ENCODE measurements at regions not wholly inside any gene's neighbourhood (a gene's known extent, or its start where the extent isn't known, plus 50 kb on each side); places are given as distances from the start of the nearest gene placed in this dataset. TPM values are rescaled to one million over a fixed set of nuclear protein-coding genes. Genes with fewer than 3 reads are reported as not detected.

DNA sequence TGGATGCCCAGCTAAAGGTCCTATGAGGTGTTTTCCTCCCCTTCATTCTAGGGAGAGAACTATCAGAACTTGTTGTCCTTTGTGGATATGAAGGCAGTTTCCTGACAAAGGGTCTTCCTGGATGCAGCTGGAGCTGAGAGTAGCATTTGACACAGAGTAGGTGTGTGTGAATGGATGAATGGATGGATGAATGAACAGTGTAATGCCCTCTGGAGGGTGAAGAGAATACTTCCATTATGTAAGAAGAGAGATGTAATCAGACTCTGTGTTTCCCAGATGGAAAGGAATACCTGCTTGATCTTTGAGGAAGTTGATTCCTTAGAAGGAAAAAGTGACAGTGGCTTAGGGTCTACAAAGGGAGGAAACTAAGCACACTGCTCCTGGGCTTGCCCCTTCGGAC, 55.4 kb upstream of the AADAT start:
- Mint-ChIP-seq H3K4me1 (no peaks in the 10 kb centered on the region), H3K27me3 (no peaks in the 10 kb centered on the region), H3K36me3 (no peaks in the 10 kb centered on the region), H3K27ac (peak overlapping the region in 2 of 9 donors; percentile 3 to 62), H3K4me3 (no peak overlapping the region), H3K9me3 (peaks cover 0 to 4% (median 0%) of the 10 kb centered on the region in 11 donors)
- Histone ChIP-seq H3K9me3 (ENCODE audit: control insufficient read depth in 2 of 3, low read length in 3 of 3) (no peaks in the 10 kb centered on the region), H3K4me1 (ENCODE audit: control insufficient read depth in 2 of 2, insufficient read depth in 2 of 2, low read length in 2 of 2) (no peaks in the 10 kb centered on the region), H3K36me3 (ENCODE audit: control insufficient read depth in 2 of 3, insufficient read depth in 3 of 3, low read length in 3 of 3) (no peaks in the 10 kb centered on the region), H3K27me3 (ENCODE audit: control insufficient read depth in 2 of 2, insufficient read depth in 2 of 2, low read length in 2 of 2) (no peaks in the 10 kb centered on the region), H3K4me3 (ENCODE audit: low read length) (no peak overlapping the region), H3K27ac (ENCODE audit: low read depth, low read length) (no peak overlapping the region)
- intact Hi-C loops (cut with micrococcal nuclease): no loop called here
- DNase-seq: no peak
- POLR2A ChIA-PET: no interaction called here
- no peak for ATAC-seq
- CTCF ChIA-PET: no interaction called here

DNA sequence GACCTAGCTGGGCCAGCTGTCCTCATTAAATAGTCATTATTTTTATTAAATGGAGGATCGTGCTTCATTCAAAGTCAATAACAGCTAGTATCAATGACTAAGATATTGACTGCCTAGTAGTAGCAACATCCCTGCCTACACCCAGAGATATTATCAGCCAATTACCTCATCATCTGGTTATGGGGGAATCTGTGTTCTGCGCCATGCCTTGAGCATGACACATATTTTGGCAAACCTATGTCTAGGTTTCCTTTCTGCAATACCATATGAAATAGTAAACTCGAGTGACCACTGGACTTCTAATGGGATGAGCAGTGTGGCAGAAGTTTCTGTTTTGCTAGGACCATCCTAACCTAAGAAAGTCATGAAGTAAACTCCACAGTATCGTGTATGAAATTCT, 50.0 kb upstream of the AADAT start:
- no peaks in the 10 kb centered on the region for H3K36me3 Mint-ChIP-seq
- ChIA-PET POLR2A (no interaction called here), CTCF (no interaction called here)
- peaks cover 0 to 7% (median 5%) of the 10 kb centered on the region in 7 donors for H3K4me1 Mint-ChIP-seq
- DNase-seq (no peak), ATAC-seq (no peak)
- Histone ChIP-seq H3K9me3 (ENCODE audit: control insufficient read depth in 2 of 3, low read length in 3 of 3) (no peaks in the 10 kb centered on the region), H3K27me3 (ENCODE audit: control insufficient read depth in 2 of 2, insufficient read depth in 2 of 2, low read length in 2 of 2) (no peaks in the 10 kb centered on the region), H3K4me1 (ENCODE audit: control insufficient read depth in 2 of 2, insufficient read depth in 2 of 2, low read length in 2 of 2) (no peaks in the 10 kb centered on the region), H3K36me3 (ENCODE audit: control insufficient read depth in 2 of 3, insufficient read depth in 3 of 3, low read length in 3 of 3) (no peaks in the 10 kb centered on the region), H3K4me3 (ENCODE audit: low read length) (no peak overlapping the region), H3K27ac (ENCODE audit: low read depth, low read length) (no peak overlapping the region)
- H3K4me3 Mint-ChIP-seq: no peak overlapping the region
- no peak overlapping the region for H3K27ac Mint-ChIP-seq
- H3K9me3 Mint-ChIP-seq: peaks cover 0 to 3% (median 0%) of the 10 kb centered on the region in 11 donors
- peaks cover 0 to 7% (median 0%) of the 10 kb centered on the region in 5 donors for H3K27me3 Mint-ChIP-seq
- intact Hi-C loops (cut with micrococcal nuclease): no loop called here

Small RNAs in the stretch of these regions (microRNA-seq; reads per million reads assigned to microRNA genes)
- not detected for gene MIR6082 (ENCODE audit: borderline microRNAs expressed)
